OCI-LY1 (cell line): ENCODE measurements at regions not wholly inside any gene's neighbourhood (a gene's known extent, or its start where the extent isn't known, plus 50 kb on each side); places are given as distances from the start of the nearest gene placed in this dataset.

Source experiments
- H2AFZ ChIP-seq: fragments of 200-600 bp; sonication (generic), shearing (Covaris generic); 2 replicates; pipeline ENCODE4 v1.6.0; 2014; ENCODE audit warnings: antibody characterized with exemption, mild to moderate bottlenecking, low read length
- H3F3A ChIP-seq: fragments of 200-600 bp; sonication (generic), shearing (Covaris generic); 2 replicates; pipeline ENCODE4 v1.6.0; 2014; ENCODE audit warnings: mild to moderate bottlenecking, antibody characterized with exemption, low read length, moderate library complexity; ENCODE audit not compliant: insufficient read depth
- H3K27ac ChIP-seq: fragments of 200-600 bp; sonication (generic); 2 replicates; pipeline ENCODE4 v1.5.1; 2014; ENCODE audit warnings: low read length, mixed run types, mild to moderate bottlenecking, low read depth; ENCODE audit not compliant: poor library complexity, severe bottlenecking
- H3K27me3 ChIP-seq: fragments of 200-600 bp; sonication (generic); 2 replicates; pipeline ENCODE4 v1.6.0; 2014; ENCODE audit warnings: antibody characterized with exemption, mild to moderate bottlenecking, low read length, moderate library complexity; ENCODE audit not compliant: insufficient read depth
- H3K36me3 ChIP-seq: fragments of 200-600 bp; sonication (generic); 2 replicates; pipeline ENCODE4 v1.6.1; 2014; ENCODE audit warnings: mild to moderate bottlenecking, antibody characterized with exemption, low read length, moderate library complexity, mixed read lengths; ENCODE audit not compliant: insufficient read depth
- H3K4me1 ChIP-seq: fragments of 200-600 bp; sonication (generic); 2 replicates; pipeline ENCODE4 v1.5.1; 2014; ENCODE audit warnings: mild to moderate bottlenecking, low read length, moderate library complexity; ENCODE audit not compliant: insufficient read depth, severe bottlenecking
- H3K4me2 ChIP-seq: fragments of 200-600 bp; sonication (generic), shearing (Covaris generic); 2 replicates; pipeline ENCODE4 v1.6.1; 2014; ENCODE audit warnings: low read length
- H3K4me3 ChIP-seq: fragments of 200-600 bp; sonication (generic); 2 replicates; pipeline ENCODE4 v1.5.1; 2014; ENCODE audit warnings: low read length, low read depth, mild to moderate bottlenecking, mixed read lengths; ENCODE audit not compliant: poor library complexity, severe bottlenecking
- H3K79me2 ChIP-seq: fragments of 200-600 bp; shearing (Covaris generic); 2 replicates; pipeline ENCODE4 v1.6.1; 2016; ENCODE audit warnings: mixed run types, low read length, mixed read lengths; ENCODE audit not compliant: insufficient read depth
- H3K9ac ChIP-seq: fragments of 200-600 bp; sonication (generic), shearing (Covaris generic); 2 replicates; pipeline ENCODE4 v1.6.1; 2014; ENCODE audit warnings: mild to moderate bottlenecking, low read length, mixed read lengths
- H3K9me2 ChIP-seq: fragments of 200-600 bp; sonication (generic), shearing (Covaris generic); 2 replicates; pipeline ENCODE4 v1.6.1; 2014; ENCODE audit warnings: low read depth, mild to moderate bottlenecking, low read length, mixed read lengths
- H3K9me3 ChIP-seq: fragments of 200-600 bp; shearing (Covaris generic); 2 replicates; pipeline ENCODE4 v1.6.1; 2014; ENCODE audit warnings: low read length, mixed read lengths
- H4K20me1 ChIP-seq: fragments of 200-600 bp; sonication (generic), shearing (Covaris generic); 2 replicates; pipeline ENCODE4 v1.6.0; 2016; ENCODE audit warnings: mild to moderate bottlenecking, low read length; ENCODE audit not compliant: insufficient read depth
- CTCF ChIP-seq: fragments of 200-600 bp; sonication (generic), shearing (Covaris generic); IDR thresholded peaks from 2 replicates; pipeline ENCODE4 v1.5.1; 2017; ENCODE audit warnings: mild to moderate bottlenecking, antibody characterized with exemption, low read length, moderate library complexity, mixed read lengths
- EZH2 ChIP-seq: fragments of 200-600 bp; sonication (generic), shearing (Covaris generic); IDR thresholded peaks from 2 replicates; pipeline ENCODE4 v1.8.0; 2017; ENCODE audit warnings: borderline replicate concordance, mixed run types, mild to moderate bottlenecking, antibody characterized with exemption, low read length, moderate library complexity, mixed read lengths

GRCh38 chrX:121227888-121228287, 180.5 kb downstream of the GLUD2 start:
- H3K9ac ChIP-seq: no peak overlapping the region
- H3K4me3 ChIP-seq: no peak overlapping the region
- no peaks in the 10 kb centered on the region for H3K36me3 ChIP-seq
- no peak overlapping the region for H2AFZ ChIP-seq
- no peaks in the 10 kb centered on the region for H3K4me1 ChIP-seq
- no peak overlapping the region for H3K27ac ChIP-seq
- H3K4me2 ChIP-seq: no peak overlapping the region
- H4K20me1 ChIP-seq: no peaks in the 10 kb centered on the region
- H3K9me2 ChIP-seq: no peaks in the 10 kb centered on the region
- no peaks in the 10 kb centered on the region for H3F3A ChIP-seq
- no peak for TF ChIP-seq EZH2
- no peak for TF ChIP-seq CTCF
- H3K9me3 ChIP-seq: no peaks in the 10 kb centered on the region
- no peaks in the 10 kb centered on the region for H3K27me3 ChIP-seq
- no peaks in the 10 kb centered on the region for H3K79me2 ChIP-seq

GRCh38 chrX:121231566-121232358, 184.4 kb downstream of the GLUD2 start:
- Histone ChIP-seq H3F3A (no peaks in the 10 kb centered on the region), H4K20me1 (no peaks in the 10 kb centered on the region), H2AFZ (no peak overlapping the region), H3K27ac (no peak overlapping the region), H3K27me3 (no peaks in the 10 kb centered on the region), H3K79me2 (no peaks in the 10 kb centered on the region), H3K9me3 (no peaks in the 10 kb centered on the region), H3K4me3 (no peak overlapping the region), H3K36me3 (no peaks in the 10 kb centered on the region), H3K4me1 (no peaks in the 10 kb centered on the region), H3K9me2 (no peaks in the 10 kb centered on the region), H3K9ac (no peak overlapping the region), H3K4me2 (no peak overlapping the region)
- TF ChIP-seq EZH2: no peak
- TF ChIP-seq CTCF: no peak

GRCh38 chrX:121236040-121236439, 188.6 kb downstream of the GLUD2 start:
- no peaks in the 10 kb centered on the region for H3K4me1 ChIP-seq
- H3K9me3 ChIP-seq: no peaks in the 10 kb centered on the region

More at GRCh38 chrX:121236040-121236439, 188.6 kb downstream of the GLUD2 start:
- H2AFZ ChIP-seq: no peak overlapping the region
- no peaks in the 10 kb centered on the region for H4K20me1 ChIP-seq
- no peaks in the 10 kb centered on the region for H3K36me3 ChIP-seq
- no peak overlapping the region for H3K27ac ChIP-seq
- H3F3A ChIP-seq: no peaks in the 10 kb centered on the region
- no peak overlapping the region for H3K4me3 ChIP-seq
- no peak overlapping the region for H3K9ac ChIP-seq
- H3K79me2 ChIP-seq: no peaks in the 10 kb centered on the region
- no peak overlapping the region for H3K4me2 ChIP-seq
- TF ChIP-seq CTCF (no peak), EZH2 (no peak)
- no peaks in the 10 kb centered on the region for H3K9me2 ChIP-seq
- H3K27me3 ChIP-seq: no peaks in the 10 kb centered on the region
